H9 (cell line): ENCODE measurements at regions not wholly inside any gene's neighbourhood (a gene's known extent, or its start where the extent isn't known, plus 50 kb on each side); places are given as distances from the start of the nearest gene placed in this dataset.

Source experiments
- DNase-seq: peaks from one replicate; pipeline ENCODE4 v3.0.0-alpha.2; 2017
- H2AFZ ChIP-seq: one replicate; pipeline ENCODE4 v1.6.1; 2013; ENCODE audit warnings: mild to moderate bottlenecking, low read length, control low read depth, moderate library complexity
- H2AK5ac ChIP-seq: 2 replicates; pipeline ENCODE4 v1.6.1; 2013; ENCODE audit warnings: low read length, control low read depth, mixed read lengths; ENCODE audit not compliant: insufficient read length
- H2BK120ac ChIP-seq: one replicate; pipeline ENCODE4 v1.6.1; 2013; ENCODE audit warnings: low read depth, mild to moderate bottlenecking, low read length, control low read depth, inconsistent platforms; ENCODE audit not compliant: poor library complexity, severe bottlenecking
- H2BK12ac ChIP-seq: 2 replicates; pipeline ENCODE4 v1.6.1; 2013; ENCODE audit warnings: low read length, control low read depth, mixed read lengths, low read depth; ENCODE audit not compliant: insufficient read length
- H2BK15ac ChIP-seq: 2 replicates; pipeline ENCODE4 v1.6.1; 2013; ENCODE audit warnings: low read depth, low read length, control low read depth
- H2BK20ac ChIP-seq: one replicate; pipeline ENCODE4 v1.6.1; 2013; ENCODE audit warnings: low read depth, mild to moderate bottlenecking, low read length, control low read depth, inconsistent platforms; ENCODE audit not compliant: poor library complexity, severe bottlenecking
- H2BK5ac ChIP-seq: 2 replicates; pipeline ENCODE4 v1.6.1; 2013; ENCODE audit warnings: low read length, control low read depth, mixed read lengths; ENCODE audit not compliant: insufficient read length
- H3K14ac ChIP-seq: 2 replicates; pipeline ENCODE4 v1.6.1; 2013; ENCODE audit warnings: low read length, control low read depth; ENCODE audit not compliant: insufficient read depth
- H3K18ac ChIP-seq: 2 replicates; pipeline ENCODE4 v1.6.1; 2013; ENCODE audit warnings: low read depth, mild to moderate bottlenecking, mixed read lengths, low read length, control low read depth; ENCODE audit not compliant: insufficient read length
- H3K23ac ChIP-seq: 2 replicates; pipeline ENCODE4 v1.6.1; 2013; ENCODE audit warnings: low read length, control low read depth, mixed read lengths, low read depth; ENCODE audit not compliant: insufficient read length
- H3K23me2 ChIP-seq: 2 replicates; pipeline ENCODE4 v1.6.1; 2013; ENCODE audit warnings: low read depth, mild to moderate bottlenecking, mixed read lengths, low read length, control low read depth; ENCODE audit not compliant: insufficient read length, poor library complexity, severe bottlenecking
- H3K27ac ChIP-seq: 2 replicates; pipeline ENCODE4 v1.5.1; 2013; ENCODE audit warnings: low read length, control low read depth, mixed read lengths, low read depth; ENCODE audit not compliant: insufficient read length
- H3K27me3 ChIP-seq: 2 replicates; pipeline ENCODE4 v1.6.1; 2013; ENCODE audit warnings: low read length, control low read depth, inconsistent platforms; ENCODE audit not compliant: insufficient read depth
- H3K4ac ChIP-seq: 2 replicates; pipeline ENCODE4 v1.6.1; 2013; ENCODE audit warnings: low read depth, mild to moderate bottlenecking, control low read depth, inconsistent platforms, low read length, moderate library complexity
- H3K4me1 ChIP-seq: 2 replicates; pipeline ENCODE4 v1.6.1; 2013; ENCODE audit warnings: low read length, control low read depth, inconsistent platforms; ENCODE audit not compliant: insufficient read depth
- H3K4me2 ChIP-seq: 2 replicates; pipeline ENCODE4 v1.6.1; 2013; ENCODE audit warnings: low read length, control low read depth, mixed read lengths; ENCODE audit not compliant: insufficient read length, insufficient read depth
- H3K56ac ChIP-seq: 2 replicates; pipeline ENCODE4 v1.6.1; 2013; ENCODE audit warnings: low read depth, mild to moderate bottlenecking, mixed read lengths, low read length, control low read depth; ENCODE audit not compliant: insufficient read length
- H3K79me1 ChIP-seq: 2 replicates; pipeline ENCODE4 v1.6.1; 2013; ENCODE audit warnings: low read depth, mild to moderate bottlenecking, moderate library complexity, low read length, control low read depth, inconsistent platforms; ENCODE audit not compliant: insufficient read depth, poor library complexity, severe bottlenecking
- H3K79me2 ChIP-seq: 2 replicates; pipeline ENCODE4 v1.6.1; 2013; ENCODE audit warnings: low read length, control low read depth, inconsistent platforms; ENCODE audit not compliant: insufficient read depth
- H3K9ac ChIP-seq: 2 replicates; pipeline ENCODE4 v1.6.1; 2013; ENCODE audit warnings: low read length, control low read depth, mixed read lengths; ENCODE audit not compliant: insufficient read length; ENCODE audit errors: extremely low read depth
- H3K9me3 ChIP-seq: one replicate; pipeline ENCODE4 v1.6.1; 2013; ENCODE audit warnings: low read depth, low read length, inconsistent platforms; ENCODE audit not compliant: control insufficient read depth
- H3T11ph ChIP-seq: one replicate; pipeline ENCODE4 v1.6.1; 2013; ENCODE audit warnings: mild to moderate bottlenecking, low read length, control low read depth, inconsistent platforms
- H4K20me1 ChIP-seq: one replicate; pipeline ENCODE4 v1.6.1; 2013; ENCODE audit not compliant: control insufficient read depth, insufficient read length, insufficient read depth
- H4K5ac ChIP-seq: 2 replicates; pipeline ENCODE4 v1.6.1; 2013; ENCODE audit warnings: low read depth, mild to moderate bottlenecking, mixed read lengths, low read length, control low read depth; ENCODE audit not compliant: insufficient read length
- H4K8ac ChIP-seq: replicated peaks from 2 replicates; pipeline ENCODE4 v1.6.1; 2013; ENCODE audit warnings: low read length, control low read depth, mixed read lengths, low read depth; ENCODE audit not compliant: insufficient read length
- H4K91ac ChIP-seq: 2 replicates; pipeline ENCODE4 v1.6.1; 2013; ENCODE audit warnings: low read depth, mild to moderate bottlenecking, moderate library complexity, mixed read lengths, low read length, control low read depth; ENCODE audit not compliant: insufficient read length
- H3K27ac Mint-ChIP-seq, 3 experiments: 2 replicates in 2 of 3; 3 replicates in 1 of 3; pipeline ENCODE4 v1.8.0; 2020 to 2021; ENCODE audit warnings: mixed read lengths in 3 of 3, mild to moderate bottlenecking in 1 of 3, moderate library complexity in 1 of 3
- H3K27me3 Mint-ChIP-seq: 2 replicates; pipeline ENCODE4 v1.8.0; 2021; ENCODE audit warnings: low read depth, mild to moderate bottlenecking, moderate library complexity, mixed read lengths
- H3K36me3 Mint-ChIP-seq, 3 experiments: 2 replicates in 2 of 3; 3 replicates in 1 of 3; pipeline ENCODE4 v1.8.0; 2020 to 2021; ENCODE audit warnings: low read depth in 3 of 3, mixed read lengths in 3 of 3; ENCODE audit not compliant: insufficient read depth in 1 of 3
- H3K4me1 Mint-ChIP-seq, 2 experiments: 2 replicates each; pipeline ENCODE4 v1.8.0; 2020; ENCODE audit warnings: mixed read lengths in 2 of 2
- H3K4me3 Mint-ChIP-seq, 2 experiments: 2 replicates in 1 of 2; 3 replicates in 1 of 2; pipeline ENCODE4 v1.8.0; 2020 to 2021; ENCODE audit warnings: mild to moderate bottlenecking in 2 of 2, mixed read lengths in 2 of 2, moderate library complexity in 1 of 2
- H3K9me3 Mint-ChIP-seq, 2 experiments: 2 replicates in 1 of 2; 3 replicates in 1 of 2; pipeline ENCODE4 v1.8.0; 2020; ENCODE audit warnings: mild to moderate bottlenecking in 2 of 2, mixed read lengths in 2 of 2, moderate library complexity in 1 of 2
- CTCF ChIP-seq: fragments of 200-600 bp; sonication (generic); conservative IDR thresholded peaks from 3 replicates; pipeline ENCODE4 v1.8.0; 2021; ENCODE audit warnings: antibody characterized with exemption, mild to moderate bottlenecking
- WGBS: extraction: QIAGEN DNeasy Blood & Tissue Kit; methylation state at CpG from one replicate; pipeline ENCODE4 v1.1.7; 2013; ENCODE audit warnings: missing lambda C conversion rate, low lambda C conversion rate, mixed read lengths; ENCODE audit not compliant: insufficient read length; ENCODE audit errors: extremely low coverage; 5-methylcytosine and 5-hydroxymethylcytosine counted together

- Mint-ChIP-seq H3K27me3 (no peaks in the 10 kb centered on the region), H3K27ac (no peak overlapping the region)
These were observed 233.6 kb upstream of the NRXN1 start for GRCh38 chr2:51265539-51265938.

More at GRCh38 chr2:51265539-51265938, 233.6 kb upstream of the NRXN1 start:
- Histone ChIP-seq H3K56ac (no peak overlapping the region), H2BK12ac (no peak overlapping the region), H2BK120ac (no peak overlapping the region), H3K23me2 (no peaks in the 10 kb centered on the region), H3K27ac (no peak overlapping the region), H2BK15ac (no peak overlapping the region), H4K91ac (no peak overlapping the region), H3K18ac (no peak overlapping the region), H3K4me1 (peaks cover 6% of the 10 kb centered on the region; the same call in 1 of the 2 replicates), H2AK5ac (no peak overlapping the region), H4K5ac (no peak overlapping the region), H3K27me3 (no peaks in the 10 kb centered on the region), H2BK20ac (no peak overlapping the region), H3K9ac (no peak overlapping the region), H2AFZ (no peak overlapping the region), H3K79me2 (no peaks in the 10 kb centered on the region), H4K20me1 (no peaks in the 10 kb centered on the region), H3K14ac (no peak overlapping the region), H3K79me1 (no peaks in the 10 kb centered on the region), H2BK5ac (no peak overlapping the region), H3K4me2 (no peak overlapping the region), H3K9me3 (no peaks in the 10 kb centered on the region), H3T11ph (no peak overlapping the region), H3K23ac (no peak overlapping the region), H3K4ac (no peak overlapping the region), H4K8ac (no peak overlapping the region)
- Mint-ChIP-seq H3K36me3 (no peaks in the 10 kb centered on the region), H3K4me1 (peaks cover 27 to 28% of the 10 kb centered on the region in 2 experiments), H3K9me3 (no peaks in the 10 kb centered on the region), H3K4me3 (no peak overlapping the region)
- no peak for TF ChIP-seq CTCF
- WGBS: no CpG with 5 or more reads among the region's 2 CpGs
- no peak for DNase-seq
